HG03097 (cell line): ENCODE measurements at regions not wholly inside any gene's neighbourhood (a gene's known extent, or its start where the extent isn't known, plus 50 kb on each side); places are given as distances from the start of the nearest gene placed in this dataset.
"Not testable (repeated sequence)": the region's sequence is repeated elsewhere in the genome, so short reads cannot be mapped to it uniquely, and the experiment has no call there.

ENCODE experiments used
- ATAC-seq: cut with Tn5 transposase; IDR thresholded peaks from one replicate; pipeline ENCODE4 v1.9.1; 2021; ENCODE audit not compliant: unreplicated experiment, low FRiP score

GRCh38 chr18:71038196-71038595 lies 749.4 kb downstream of the SOCS6 start:
- ATAC-seq, result no peak

GRCh38 chr18:71036783-71037182 lies 747.9 kb downstream of the SOCS6 start:
- ATAC-seq, result no peak

GRCh38 chr18:71031296-71032191 lies 742.7 kb downstream of the SOCS6 start:
- ATAC-seq, result not testable (repeated sequence)

GRCh38 chr18:71030085-71030484 lies 741.2 kb downstream of the SOCS6 start:
- ATAC-seq, result not testable (repeated sequence)

GRCh38 chr18:71028285-71028762 lies 739.5 kb downstream of the SOCS6 start:
- ATAC-seq, result no peak

GRCh38 chr18:71027531-71027930 lies 738.7 kb downstream of the SOCS6 start:
- no peak for ATAC-seq

GRCh38 chr18:71025505-71026225 lies 736.8 kb downstream of the SOCS6 start:
- ATAC-seq, result no peak

GRCh38 chr18:71022389-71022788 lies 733.5 kb downstream of the SOCS6 start:
- no peak for ATAC-seq

- ATAC-seq, result no peak
These were observed 732.2 kb downstream of the SOCS6 start for GRCh38 chr18:71021030-71021362.

- ATAC-seq, result no peak
These were observed 731.6 kb downstream of the SOCS6 start for GRCh38 chr18:71020342-71021029.

GRCh38 chr18:71018816-71019215 lies 730.0 kb downstream of the SOCS6 start:
- no peak for ATAC-seq

GRCh38 chr18:71012789-71013188 lies 723.9 kb downstream of the SOCS6 start:
- no peak for ATAC-seq

GRCh38 chr18:71011389-71011788 lies 722.5 kb downstream of the SOCS6 start:
- no peak for ATAC-seq

- no peak for ATAC-seq
These were observed 719.4 kb downstream of the SOCS6 start for GRCh38 chr18:71008257-71008656.

GRCh38 chr18:71001597-71001996 lies 712.8 kb downstream of the SOCS6 start:
- no peak for ATAC-seq

GRCh38 chr18:70998490-70998889 lies 709.6 kb downstream of the SOCS6 start:
- ATAC-seq, result no peak

- ATAC-seq, result no peak
These were observed 705.3 kb downstream of the SOCS6 start for GRCh38 chr18:70994116-70994515.

- ATAC-seq, result no peak
These were observed 702.7 kb downstream of the SOCS6 start for GRCh38 chr18:70991577-70991976.

GRCh38 chr18:70985948-70986347 lies 697.1 kb downstream of the SOCS6 start:
- ATAC-seq, result no peak

- ATAC-seq, result no peak
These were observed 693.4 kb downstream of the SOCS6 start for GRCh38 chr18:70982292-70982691.
